Neural cell (in vitro differentiated cells): ENCODE measurements at regions not wholly inside any gene's neighbourhood (a gene's known extent, or its start where the extent isn't known, plus 50 kb on each side); places are given as distances from the start of the nearest gene placed in this dataset.

Experiments used
- EP300 ChIP-seq: fragments of 450-650 bp; conservative IDR thresholded peaks from 2 replicates; pipeline ENCODE4 v1.6.1; 2014; ENCODE audit warnings: antibody characterized with exemption, mild to moderate bottlenecking, moderate library complexity; ENCODE audit not compliant: poor library complexity, severe bottlenecking
- POLR2AphosphoS5 ChIP-seq: IDR thresholded peaks from 2 replicates; pipeline ENCODE4 v1.6.1; 2012
- REST ChIP-seq: IDR thresholded peaks from 2 replicates; pipeline ENCODE4 v1.6.1; 2012; ENCODE audit warnings: borderline replicate concordance
- SMC3 ChIP-seq: fragments of 450-650 bp; conservative IDR thresholded peaks from 2 replicates; pipeline ENCODE4 v1.6.1; 2014; ENCODE audit warnings: antibody characterized with exemption, mild to moderate bottlenecking, moderate library complexity; ENCODE audit not compliant: poor library complexity
- TF ChIP-seq, protein P1 (sequence below): fragments of 450-650 bp; IDR thresholded peaks from 2 replicates; pipeline ENCODE4 v1.5.1; 2014; ENCODE audit warnings: antibody characterized with exemption, mild to moderate bottlenecking, moderate library complexity; ENCODE audit not compliant: poor library complexity, severe bottlenecking

- no peak for TF ChIP-seq SMC3
- TF ChIP-seq, protein P1, sequence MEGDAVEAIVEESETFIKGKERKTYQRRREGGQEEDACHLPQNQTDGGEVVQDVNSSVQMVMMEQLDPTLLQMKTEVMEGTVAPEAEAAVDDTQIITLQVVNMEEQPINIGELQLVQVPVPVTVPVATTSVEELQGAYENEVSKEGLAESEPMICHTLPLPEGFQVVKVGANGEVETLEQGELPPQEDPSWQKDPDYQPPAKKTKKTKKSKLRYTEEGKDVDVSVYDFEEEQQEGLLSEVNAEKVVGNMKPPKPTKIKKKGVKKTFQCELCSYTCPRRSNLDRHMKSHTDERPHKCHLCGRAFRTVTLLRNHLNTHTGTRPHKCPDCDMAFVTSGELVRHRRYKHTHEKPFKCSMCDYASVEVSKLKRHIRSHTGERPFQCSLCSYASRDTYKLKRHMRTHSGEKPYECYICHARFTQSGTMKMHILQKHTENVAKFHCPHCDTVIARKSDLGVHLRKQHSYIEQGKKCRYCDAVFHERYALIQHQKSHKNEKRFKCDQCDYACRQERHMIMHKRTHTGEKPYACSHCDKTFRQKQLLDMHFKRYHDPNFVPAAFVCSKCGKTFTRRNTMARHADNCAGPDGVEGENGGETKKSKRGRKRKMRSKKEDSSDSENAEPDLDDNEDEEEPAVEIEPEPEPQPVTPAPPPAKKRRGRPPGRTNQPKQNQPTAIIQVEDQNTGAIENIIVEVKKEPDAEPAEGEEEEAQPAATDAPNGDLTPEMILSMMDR = no peak
- no peak for TF ChIP-seq POLR2AphosphoS5
- TF ChIP-seq EP300 = no peak
- no peak for TF ChIP-seq REST
Measured at GRCh38 chr21:15524855-15525254, 204.9 kb upstream of the USP25 start.
